GM23338 (cell line): ENCODE measurements at regions not wholly inside any gene's neighbourhood (a gene's known extent, or its start where the extent isn't known, plus 50 kb on each side); places are given as distances from the start of the nearest gene placed in this dataset.

Source experiments
- ATAC-seq: fragments of 200-7000 bp; cut with Tn5 transposase; 3 replicates; pipeline ENCODE4 v1.9.1; 2020
- DNase-seq: peaks from one replicate; pipeline ENCODE4 v3.0.0-alpha.2; 2015; ENCODE audit warnings: low spot score
- H2AFZ ChIP-seq: fragments of 200-600 bp; sonication (generic); 2 replicates; pipeline ENCODE4 v1.8.0; 2016; ENCODE audit warnings: antibody characterized with exemption, mild to moderate bottlenecking, moderate library complexity
- H3F3A ChIP-seq: fragments of 200-600 bp; sonication (generic); replicated peaks from 2 replicates; pipeline ENCODE4 v1.8.0; 2017; ENCODE audit warnings: antibody characterized with exemption, mixed run types, low read depth
- H3K27ac ChIP-seq: fragments of 200-600 bp; sonication (generic); 2 replicates; pipeline ENCODE4 v1.6.1; 2016; ENCODE audit warnings: low read depth
- H3K27me3 ChIP-seq: fragments of 200-600 bp; sonication (generic); 2 replicates; pipeline ENCODE4 v1.8.0; 2016; ENCODE audit warnings: mild to moderate bottlenecking, mixed run types, moderate library complexity; ENCODE audit not compliant: insufficient read depth
- H3K36me3 ChIP-seq: fragments of 200-600 bp; sonication (generic); 2 replicates; pipeline ENCODE4 v1.8.0; 2016; ENCODE audit warnings: mild to moderate bottlenecking; ENCODE audit not compliant: insufficient read depth
- H3K4me1 ChIP-seq: fragments of 200-600 bp; sonication (generic); 2 replicates; pipeline ENCODE4 v1.8.0; 2016; ENCODE audit warnings: mild to moderate bottlenecking, moderate library complexity; ENCODE audit not compliant: insufficient read depth
- H3K4me2 ChIP-seq: fragments of 200-600 bp; sonication (generic); 2 replicates; pipeline ENCODE4 v1.7.1; 2017; ENCODE audit warnings: mixed run types
- H3K4me3 ChIP-seq: fragments of 200-600 bp; sonication (generic); 2 replicates; pipeline ENCODE4 v1.6.1; 2016; ENCODE audit warnings: mixed run types
- H3K79me2 ChIP-seq: fragments of 200-600 bp; sonication (generic); replicated peaks from 2 replicates; pipeline ENCODE4 v1.8.0; 2017; ENCODE audit warnings: mild to moderate bottlenecking; ENCODE audit not compliant: insufficient read depth
- H3K9me2 ChIP-seq: fragments of 200-600 bp; sonication (generic); 2 replicates; pipeline ENCODE4 v1.8.0; 2017; ENCODE audit not compliant: insufficient read depth
- H4K20me1 ChIP-seq: fragments of 200-600 bp; sonication (generic); replicated peaks from 2 replicates; pipeline ENCODE4 v1.8.0; 2017; ENCODE audit warnings: mild to moderate bottlenecking; ENCODE audit not compliant: insufficient read depth
- H3K27ac Mint-ChIP-seq: 2 replicates; pipeline ENCODE4 v1.8.0; 2020; ENCODE audit warnings: inconsistent platforms, mild to moderate bottlenecking, moderate library complexity, mixed read lengths
- H3K27me3 Mint-ChIP-seq: 3 replicates; pipeline ENCODE4 v1.8.0; 2022; ENCODE audit warnings: low read depth, mild to moderate bottlenecking, moderate library complexity, mixed read lengths, inconsistent platforms; ENCODE audit not compliant: insufficient read depth, poor library complexity
- H3K36me3 Mint-ChIP-seq: 3 replicates; pipeline ENCODE4 v1.8.0; 2021; ENCODE audit warnings: low read depth, mild to moderate bottlenecking, inconsistent platforms, moderate library complexity, mixed read lengths
- H3K4me1 Mint-ChIP-seq: 3 replicates; pipeline ENCODE4 v1.8.0; 2020; ENCODE audit warnings: mild to moderate bottlenecking, inconsistent platforms, mixed read lengths
- H3K4me3 Mint-ChIP-seq: 3 replicates; pipeline ENCODE4 v1.8.0; 2021; ENCODE audit warnings: moderate library complexity, mild to moderate bottlenecking, inconsistent platforms, mixed read lengths
- H3K9me3 Mint-ChIP-seq: 3 replicates; pipeline ENCODE4 v1.8.0; 2020; ENCODE audit warnings: moderate library complexity, mild to moderate bottlenecking, inconsistent platforms, mixed read lengths
- REST ChIP-seq: IDR thresholded peaks from one replicate; pipeline ENCODE4 v1.6.1; 2018; ENCODE audit warnings: antibody characterized with exemption; ENCODE audit not compliant: unreplicated experiment
- STAT1 ChIP-seq: IDR thresholded peaks from one replicate; pipeline ENCODE4 v1.6.1; 2016; ENCODE audit warnings: antibody characterized with exemption; ENCODE audit not compliant: unreplicated experiment
- ZNF462 ChIP-seq: fragments of 250-450 bp; sonication (Bioruptor Pico); IDR thresholded peaks from 2 replicates; pipeline ENCODE4 v1.5.0; 2020; ENCODE audit warnings: mild to moderate bottlenecking, moderate library complexity

GRCh38 chr4:22170353-22170752, 221.8 kb upstream of the KCNIP4 start:
- ATAC-seq = no peak
- no peak overlapping the region; the same call in 1 of the 2 replicates for H3K4me2 ChIP-seq

More at GRCh38 chr4:22170353-22170752, 221.8 kb upstream of the KCNIP4 start:
- no peak overlapping the region for H3K4me3 ChIP-seq
- DNase-seq = no peak
- no peaks in the 10 kb centered on the region for H3K27me3 ChIP-seq
- 0 out of 2 replicates have a peak, but pooled peaks cover 7% of the 10 kb centered on the region for H3K4me1 ChIP-seq
- H3K9me2 ChIP-seq = 0 out of 2 replicates have a peak, but pooled peaks cover 3% of the 10 kb centered on the region
- H2AFZ ChIP-seq = 0 out of 2 replicates have a peak overlapping the region, but pooled peaks have one; percentile 2
- H3K4me3 Mint-ChIP-seq = no peak overlapping the region
- H3K36me3 ChIP-seq = no peaks in the 10 kb centered on the region
- no peak overlapping the region for H3K27ac ChIP-seq
- peaks cover 12% of the 10 kb centered on the region; the same call in 2 of the 3 replicates for H3K9me3 Mint-ChIP-seq
- peaks cover 2% of the 10 kb centered on the region; the same call in 1 of the 3 replicates for H3K4me1 Mint-ChIP-seq
- TF ChIP-seq ZNF462 (CRISPR knock-in tag) (no peak), STAT1 (no peak), REST (no peak)
- no peaks in the 10 kb centered on the region for H3K27me3 Mint-ChIP-seq
- H4K20me1 ChIP-seq = no peaks in the 10 kb centered on the region
- no peaks in the 10 kb centered on the region for H3F3A ChIP-seq
- no peak overlapping the region for H3K27ac Mint-ChIP-seq
- H3K79me2 ChIP-seq = no peaks in the 10 kb centered on the region
- peaks cover 4% of the 10 kb centered on the region; the same call in 1 of the 3 replicates for H3K36me3 Mint-ChIP-seq
